GM12892 (cell line): ENCODE measurements at regions not wholly inside any gene's neighbourhood (a gene's known extent, or its start where the extent isn't known, plus 50 kb on each side); places are given as distances from the start of the nearest gene placed in this dataset.

Source experiments
- POLR2A ChIP-seq: IDR thresholded peaks from 2 replicates; pipeline ENCODE4 v1.6.1; 2011; ENCODE audit warnings: low read depth, low read length, control low read depth
- POLR2AphosphoS5 ChIP-seq: IDR thresholded peaks from 2 replicates; pipeline ENCODE4 v1.6.1; 2011; ENCODE audit warnings: low read depth, low read length, control low read depth

- TF ChIP-seq POLR2A, result no peak
- TF ChIP-seq POLR2AphosphoS5, result no peak
Measured at GRCh38 chr4:14920237-14920636, 82.0 kb upstream of the CPEB2 start.
